Limb (tissue), 2 donors: ENCODE measurements at regions not wholly inside any gene's neighbourhood (a gene's known extent, or its start where the extent isn't known, plus 50 kb on each side); places are given as distances from the start of the nearest gene placed in this dataset.
"Not testable (repeated sequence)": the region's sequence is repeated elsewhere in the genome, so short reads cannot be mapped to it uniquely, and the experiment has no call there.

Experiments
- DNase-seq, 2 donors: peaks; one replicate each; pipeline ENCODE4 v3.0.0-alpha.2; 2016; ENCODE audit errors: extremely low spot score in 2 of 2

GRCh38 chr7:153797363-153797762, 254.8 kb upstream of the DPP6 start:
- DNase-seq: not testable (repeated sequence)

- no peak for DNase-seq
Observed at GRCh38 chr7:153808117-153808516, 244.1 kb upstream of the DPP6 start.

- no peak for DNase-seq
Observed at GRCh38 chr7:153829525-153829924, 222.7 kb upstream of the DPP6 start.

GRCh38 chr7:153832160-153832559, 220.0 kb upstream of the DPP6 start:
- DNase-seq: no peak

- no peak for DNase-seq
Observed at GRCh38 chr7:153835103-153835502, 217.1 kb upstream of the DPP6 start.

GRCh38 chr7:153835712-153836265, 216.4 kb upstream of the DPP6 start:
- no peak for DNase-seq

- DNase-seq: peak in 1 of 2 donors; percentile 36
Observed at GRCh38 chr7:153838591-153838990, 213.6 kb upstream of the DPP6 start.

GRCh38 chr7:153840861-153841260, 211.3 kb upstream of the DPP6 start:
- no peak for DNase-seq

- no peak for DNase-seq
Observed at GRCh38 chr7:153847828-153848227, 204.4 kb upstream of the DPP6 start.

- DNase-seq: no peak
Observed at GRCh38 chr7:153852261-153852660, 199.9 kb upstream of the DPP6 start.

GRCh38 chr7:153858355-153858754, 193.8 kb upstream of the DPP6 start:
- DNase-seq: no peak

GRCh38 chr7:153859239-153859638, 193.0 kb upstream of the DPP6 start:
- DNase-seq: no peak

- DNase-seq: peak; percentile 32 to 78
Observed at GRCh38 chr7:153886506-153887441, 165.4 kb upstream of the DPP6 start.

GRCh38 chr7:153887749-153888569, 164.2 kb upstream of the DPP6 start:
- DNase-seq: peak in 1 of 2 donors; percentile 56

GRCh38 chr7:153891990-153892389, 160.2 kb upstream of the DPP6 start:
- no peak for DNase-seq

GRCh38 chr7:153902862-153903261, 149.3 kb upstream of the DPP6 start:
- no peak for DNase-seq

GRCh38 chr7:153912211-153912610, 140.0 kb upstream of the DPP6 start:
- no peak for DNase-seq

GRCh38 chr7:153920126-153920525, 132.1 kb upstream of the DPP6 start:
- DNase-seq: no peak

GRCh38 chr7:153920897-153921296, 131.3 kb upstream of the DPP6 start:
- DNase-seq: no peak

GRCh38 chr7:153921408-153921807, 130.8 kb upstream of the DPP6 start:
- DNase-seq: no peak

GRCh38 chr7:153930696-153931095, 121.5 kb upstream of the DPP6 start:
- no peak for DNase-seq

GRCh38 chr7:153934048-153934447, 118.2 kb upstream of the DPP6 start:
- DNase-seq: no peak
